BE2C (cell line): ENCODE measurements at regions not wholly inside any gene's neighbourhood (a gene's known extent, or its start where the extent isn't known, plus 50 kb on each side); places are given as distances from the start of the nearest gene placed in this dataset.

Experiments
- DNase-seq: peaks from one replicate; pipeline ENCODE4 v3.0.0-alpha.2; 2020
- H3K27me3 ChIP-seq: fragments of 250-450 bp; sonication (Bioruptor Pico); 2 replicates; pipeline ENCODE4 v1.5.1; 2020; ENCODE audit warnings: mild to moderate bottlenecking
- H3K36me3 ChIP-seq: fragments of 250-450 bp; sonication (Bioruptor Pico); 2 replicates; pipeline ENCODE4 v1.5.1; 2020; ENCODE audit warnings: mild to moderate bottlenecking
- H3K4me1 ChIP-seq: fragments of 250-450 bp; sonication (Bioruptor Pico); 2 replicates; pipeline ENCODE4 v1.5.1; 2020
- H3K4me3 ChIP-seq: 2 replicates; pipeline ENCODE4 v1.5.1; 2011; ENCODE audit warnings: low read depth, low read length
- H3K9me3 ChIP-seq: fragments of 250-450 bp; sonication (Bioruptor Pico); 2 replicates; pipeline ENCODE4 v1.5.1; 2020
- CTCF ChIP-seq: IDR thresholded peaks from 2 replicates; pipeline ENCODE4 v1.5.1; 2012; ENCODE audit warnings: mild to moderate bottlenecking, low read depth, low read length

DNA sequence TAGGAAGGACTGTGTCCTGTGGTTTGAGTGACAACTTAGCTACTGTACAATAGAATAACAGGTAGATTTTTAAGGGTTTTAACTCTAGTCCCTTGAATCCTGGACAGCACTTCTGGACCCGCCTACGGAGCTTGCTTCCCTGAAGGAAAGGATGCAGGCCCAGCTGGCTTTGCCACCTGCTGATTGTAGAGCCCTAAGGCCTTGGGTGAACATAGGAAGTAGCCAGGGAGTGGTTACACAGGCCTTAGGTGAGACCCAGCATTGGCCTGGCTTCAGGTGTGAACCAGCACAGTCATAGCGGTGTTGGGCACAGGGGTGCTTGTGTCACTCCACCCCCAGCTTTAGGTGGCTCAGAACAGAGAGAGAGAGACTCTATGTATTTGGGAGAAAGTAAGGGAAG, 413.5 kb downstream of the GRIA2 start:
- Histone ChIP-seq H3K36me3 (no peaks in the 10 kb centered on the region), H3K27me3 (no peaks in the 10 kb centered on the region), H3K9me3 (no peaks in the 10 kb centered on the region), H3K4me3 (no peak overlapping the region), H3K4me1 (no peaks in the 10 kb centered on the region)
- no peak for TF ChIP-seq CTCF
- DNase-seq = no peak

DNA sequence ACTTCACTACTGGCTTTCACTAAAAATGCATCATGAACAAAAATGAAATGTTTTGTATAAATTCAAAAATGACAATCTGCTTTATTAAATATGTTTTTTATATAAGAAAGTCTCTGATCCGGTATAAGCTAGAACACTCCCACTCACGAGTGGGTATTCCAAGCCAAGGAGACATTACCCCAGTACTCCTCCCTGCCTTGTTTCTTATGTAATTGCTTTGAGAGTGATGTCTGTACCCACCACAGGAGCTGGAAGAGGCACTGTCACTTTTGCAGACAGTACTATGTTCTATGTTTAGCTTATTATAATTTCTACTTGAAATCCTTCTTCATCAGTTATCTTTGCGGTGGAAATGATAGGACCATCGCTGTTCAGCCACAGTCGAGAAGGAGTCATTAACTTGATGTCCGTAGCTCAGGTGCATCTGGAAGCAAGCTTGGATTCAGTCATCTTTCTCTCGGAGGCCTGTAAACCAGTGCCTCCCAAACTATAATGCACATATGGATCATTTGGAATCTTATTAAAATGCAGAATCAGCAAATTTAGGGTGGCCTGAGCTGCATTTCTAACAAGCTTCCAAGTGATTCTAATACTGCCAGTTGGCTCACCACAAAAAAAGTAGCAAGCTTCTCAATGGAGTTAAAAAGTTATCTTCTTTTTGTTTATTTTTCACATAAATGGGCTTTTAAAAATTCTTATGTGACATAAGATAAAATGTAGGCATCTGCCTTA, 396.4 kb downstream of the GRIA2 start:
- no peak overlapping the region for H3K4me3 ChIP-seq
- H3K4me1 ChIP-seq = no peaks in the 10 kb centered on the region
- no peak for TF ChIP-seq CTCF
- no peaks in the 10 kb centered on the region for H3K27me3 ChIP-seq
- H3K36me3 ChIP-seq = no peaks in the 10 kb centered on the region
- DNase-seq = no peak
- H3K9me3 ChIP-seq = no peaks in the 10 kb centered on the region

GRCh38 chr4:157607996-157608395, 387.5 kb downstream of the GRIA2 start:
- H3K36me3 ChIP-seq = no peaks in the 10 kb centered on the region
- H3K4me3 ChIP-seq = no peak overlapping the region
- no peak for TF ChIP-seq CTCF
- no peaks in the 10 kb centered on the region for H3K27me3 ChIP-seq
- H3K4me1 ChIP-seq = no peaks in the 10 kb centered on the region
- DNase-seq = no peak
- no peaks in the 10 kb centered on the region for H3K9me3 ChIP-seq

- Histone ChIP-seq H3K36me3 (no peaks in the 10 kb centered on the region), H3K9me3 (no peaks in the 10 kb centered on the region; the same call in 1 of the 2 replicates), H3K4me3 (no peak overlapping the region), H3K4me1 (no peaks in the 10 kb centered on the region), H3K27me3 (no peaks in the 10 kb centered on the region)
- DNase-seq = no peak
- TF ChIP-seq CTCF = no peak
These were observed 380.1 kb downstream of the GRIA2 start for GRCh38 chr4:157600583-157600982.

GRCh38 chr4:157591245-157591644, 370.7 kb downstream of the GRIA2 start:
- Histone ChIP-seq H3K27me3 (no peaks in the 10 kb centered on the region), H3K9me3 (no peaks in the 10 kb centered on the region), H3K4me3 (no peak overlapping the region), H3K36me3 (no peaks in the 10 kb centered on the region), H3K4me1 (no peaks in the 10 kb centered on the region)
- DNase-seq = no peak
- TF ChIP-seq CTCF = no peak

- Histone ChIP-seq H3K4me3 (no peak overlapping the region), H3K36me3 (no peaks in the 10 kb centered on the region), H3K27me3 (no peaks in the 10 kb centered on the region), H3K9me3 (no peaks in the 10 kb centered on the region), H3K4me1 (no peaks in the 10 kb centered on the region)
- DNase-seq = no peak
- TF ChIP-seq CTCF = no peak
These were observed 370.2 kb downstream of the GRIA2 start for GRCh38 chr4:157590679-157591078.
